Keratinocyte (primary cell): ENCODE measurements at regions not wholly inside any gene's neighbourhood (a gene's known extent, or its start where the extent isn't known, plus 50 kb on each side); places are given as distances from the start of the nearest gene placed in this dataset.

ENCODE experiments used
- DNase-seq: peaks from one replicate; pipeline ENCODE4 v3.0.0-alpha.2; 2011; ENCODE audit warnings: low read depth, missing footprints, low spot score
- FAIRE-seq: peaks from 2 replicates; lab custom pipeline; 2011; peaks lifted over from hg19 to GRCh38; lab: Jason Lieb, UNC
- H2AFZ ChIP-seq: 2 replicates; pipeline ENCODE4 v1.6.0; 2012; ENCODE audit warnings: low read length, control low read depth, inconsistent platforms; ENCODE audit not compliant: control insufficient read depth
- H3K27ac ChIP-seq: 2 replicates; pipeline ENCODE4 v1.5.1; 2011; ENCODE audit warnings: low read length; ENCODE audit not compliant: control insufficient read depth, insufficient read depth
- H3K27me3 ChIP-seq: 3 replicates; pipeline ENCODE4 v1.6.0; 2011; ENCODE audit warnings: low read length; ENCODE audit not compliant: control insufficient read depth, insufficient read depth; ENCODE audit errors: extremely low read depth
- H3K36me3 ChIP-seq, 2 experiments: 2 replicates in 1 of 2; 3 replicates in 1 of 2; pipeline ENCODE4 v1.5.1; 2011; ENCODE audit warnings: low read length in 2 of 2, mild to moderate bottlenecking in 1 of 2; ENCODE audit not compliant: control insufficient read depth in 2 of 2, insufficient read depth in 2 of 2; ENCODE audit errors: extremely low read depth in 1 of 2
- H3K4me1 ChIP-seq: 3 replicates; pipeline ENCODE4 v1.5.1; 2011; ENCODE audit warnings: low read length; ENCODE audit not compliant: control insufficient read depth, insufficient read depth; ENCODE audit errors: extremely low read depth
- H3K4me2 ChIP-seq: 3 replicates; pipeline ENCODE4 v1.6.0; 2011; ENCODE audit warnings: low read depth, low read length; ENCODE audit not compliant: control insufficient read depth, insufficient read depth; ENCODE audit errors: extremely low read depth
- H3K4me3 ChIP-seq, 3 experiments: fragments of 200-600 bp in 1 of 3; sonication (generic) in 1 of 3; 2 replicates in 2 of 3; 3 replicates in 1 of 3; pipeline ENCODE4 v1.5.1; 2011 to 2016; ENCODE audit warnings: low read length in 3 of 3, mild to moderate bottlenecking in 3 of 3, control low read depth in 2 of 3, inconsistent platforms in 1 of 3, low read depth in 1 of 3, mixed read lengths in 1 of 3, mixed run types in 1 of 3, moderate library complexity in 1 of 3; ENCODE audit not compliant: control insufficient read depth in 2 of 3, insufficient read depth in 2 of 3; ENCODE audit errors: extremely low read depth in 1 of 3
- H3K79me2 ChIP-seq: 2 replicates; pipeline ENCODE4 v1.6.0; 2012; ENCODE audit warnings: low read length; ENCODE audit not compliant: control insufficient read depth, insufficient read depth
- H3K9ac ChIP-seq: 3 replicates; pipeline ENCODE4 v1.6.0; 2011; ENCODE audit warnings: low read length; ENCODE audit not compliant: control insufficient read depth, insufficient read depth; ENCODE audit errors: extremely low read depth
- H3K9me1 ChIP-seq: 3 replicates; pipeline ENCODE4 v1.6.0; 2011; ENCODE audit warnings: low read length; ENCODE audit not compliant: control insufficient read depth, insufficient read depth; ENCODE audit errors: extremely low read depth
- H3K9me3 ChIP-seq: 2 replicates; pipeline ENCODE4 v1.5.1; 2012; ENCODE audit warnings: low read depth, low read length; ENCODE audit not compliant: control insufficient read depth
- H4K20me1 ChIP-seq: 3 replicates; pipeline ENCODE4 v1.6.0; 2011; ENCODE audit warnings: low read length; ENCODE audit not compliant: control insufficient read depth, insufficient read depth; ENCODE audit errors: extremely low read depth
- EZH2 ChIP-seq: IDR thresholded peaks from one replicate; pipeline ENCODE4 v1.6.1; 2012; ENCODE audit warnings: inconsistent platforms, mild to moderate bottlenecking, low read length, moderate library complexity
- dilution Hi-C: fragments of 300-500 bp; cut with MboI; formaldehyde crosslinking; loops from one replicate; pipeline ENCODE4 v1.7.0; 2020; ENCODE audit warnings: low sequenced_read_pairs; ENCODE audit not compliant: extremely low pct_ligation_motif_present
- TF ChIP-seq, protein P1 (sequence below), 3 experiments: IDR thresholded peaks in 1 of 3; conservative IDR thresholded peaks in 1 of 3; optimal IDR thresholded peaks in 1 of 3; 2 replicates in 2 of 3; 3 replicates in 1 of 3; pipeline versions ENCODE3 to v1.5.1; 2011; ENCODE audit warnings: low read length in 3 of 3, mild to moderate bottlenecking in 3 of 3, moderate library complexity in 2 of 3, control low read depth in 1 of 3, inconsistent platforms in 1 of 3; ENCODE audit not compliant: insufficient read depth in 2 of 3; ENCODE audit errors: extremely low read depth in 1 of 3

DNA sequence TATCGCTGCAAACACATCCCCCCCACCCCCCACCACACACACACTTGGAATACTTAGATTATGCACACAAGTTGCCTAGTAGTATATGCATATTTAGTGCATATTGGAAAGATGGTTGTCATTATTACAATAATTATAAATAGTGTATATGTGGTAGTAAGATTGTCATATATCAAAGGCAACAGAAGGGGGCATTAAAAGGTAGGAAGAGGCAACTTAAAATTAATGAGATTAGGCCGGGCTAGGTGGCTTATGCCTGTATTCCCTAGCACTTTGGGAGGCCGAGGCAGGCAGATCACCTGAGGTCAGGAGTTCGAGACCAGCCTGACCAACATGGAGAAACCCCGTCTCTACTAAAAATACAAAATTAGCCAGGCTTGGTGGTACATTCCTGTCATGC, 52.1 kb downstream of the GSC start:
- H3K27ac ChIP-seq: no peak overlapping the region
- no peaks in the 10 kb centered on the region for H3K36me3 ChIP-seq
- H2AFZ ChIP-seq: no peak overlapping the region
- H4K20me1 ChIP-seq: no peaks in the 10 kb centered on the region
- H3K4me3 ChIP-seq: no peak overlapping the region
- H3K27me3 ChIP-seq: no peaks in the 10 kb centered on the region
- no peaks in the 10 kb centered on the region for H3K4me1 ChIP-seq
- H3K9me3 ChIP-seq: no peaks in the 10 kb centered on the region
- no peaks in the 10 kb centered on the region for H3K79me2 ChIP-seq
- DNase-seq: no peak
- H3K9ac ChIP-seq: no peak overlapping the region
- H3K9me1 ChIP-seq: no peaks in the 10 kb centered on the region
- H3K4me2 ChIP-seq: no peak overlapping the region
- FAIRE-seq: no peak
- dilution Hi-C loops: no loop called here
- TF ChIP-seq, protein P1, sequence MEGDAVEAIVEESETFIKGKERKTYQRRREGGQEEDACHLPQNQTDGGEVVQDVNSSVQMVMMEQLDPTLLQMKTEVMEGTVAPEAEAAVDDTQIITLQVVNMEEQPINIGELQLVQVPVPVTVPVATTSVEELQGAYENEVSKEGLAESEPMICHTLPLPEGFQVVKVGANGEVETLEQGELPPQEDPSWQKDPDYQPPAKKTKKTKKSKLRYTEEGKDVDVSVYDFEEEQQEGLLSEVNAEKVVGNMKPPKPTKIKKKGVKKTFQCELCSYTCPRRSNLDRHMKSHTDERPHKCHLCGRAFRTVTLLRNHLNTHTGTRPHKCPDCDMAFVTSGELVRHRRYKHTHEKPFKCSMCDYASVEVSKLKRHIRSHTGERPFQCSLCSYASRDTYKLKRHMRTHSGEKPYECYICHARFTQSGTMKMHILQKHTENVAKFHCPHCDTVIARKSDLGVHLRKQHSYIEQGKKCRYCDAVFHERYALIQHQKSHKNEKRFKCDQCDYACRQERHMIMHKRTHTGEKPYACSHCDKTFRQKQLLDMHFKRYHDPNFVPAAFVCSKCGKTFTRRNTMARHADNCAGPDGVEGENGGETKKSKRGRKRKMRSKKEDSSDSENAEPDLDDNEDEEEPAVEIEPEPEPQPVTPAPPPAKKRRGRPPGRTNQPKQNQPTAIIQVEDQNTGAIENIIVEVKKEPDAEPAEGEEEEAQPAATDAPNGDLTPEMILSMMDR (optimal IDR thresholded peaks at IDR 0.05 in 1 of 3, IDR thresholded peaks at IDR 0.05 in 1 of 3, conservative IDR thresholded peaks at IDR 0.05 in 1 of 3; ENCODE audit: extremely low read depth in 1 of 3, insufficient read depth in 2 of 3, low read length in 3 of 3): no peak
- TF ChIP-seq EZH2: no peak

- no peak for DNase-seq
- Histone ChIP-seq H4K20me1 (no peaks in the 10 kb centered on the region), H3K4me3 (no peak overlapping the region), H3K79me2 (no peaks in the 10 kb centered on the region), H3K9me1 (no peaks in the 10 kb centered on the region), H3K9me3 (no peaks in the 10 kb centered on the region), H2AFZ (no peak overlapping the region), H3K27me3 (peaks cover 2% of the 10 kb centered on the region), H3K27ac (no peak overlapping the region), H3K9ac (no peak overlapping the region), H3K36me3 (no peaks in the 10 kb centered on the region), H3K4me1 (no peaks in the 10 kb centered on the region), H3K4me2 (no peak overlapping the region)
- TF ChIP-seq, protein P1 (optimal IDR thresholded peaks at IDR 0.05 in 1 of 3, IDR thresholded peaks at IDR 0.05 in 1 of 3, conservative IDR thresholded peaks at IDR 0.05 in 1 of 3; ENCODE audit: extremely low read depth in 1 of 3, insufficient read depth in 2 of 3, low read length in 3 of 3): no peak
- no peak for TF ChIP-seq EZH2
- dilution Hi-C loops: no loop called here
- no peak for FAIRE-seq
These were observed 52.9 kb downstream of the GSC start for GRCh38 chr14:94716976-94717375.
